HG03103 (cell line): ENCODE measurements at regions not wholly inside any gene's neighbourhood (a gene's known extent, or its start where the extent isn't known, plus 50 kb on each side); places are given as distances from the start of the nearest gene placed in this dataset.
"Not testable (repeated sequence)": the region's sequence is repeated elsewhere in the genome, so short reads cannot be mapped to it uniquely, and the experiment has no call there.

ENCODE experiments used
- ATAC-seq: cut with Tn5 transposase; IDR thresholded peaks from one replicate; pipeline ENCODE4 v1.9.1; 2021; ENCODE audit warnings: low read depth; ENCODE audit not compliant: unreplicated experiment

- ATAC-seq = no peak
Measured at GRCh38 chr17:70892527-70892926, 723.2 kb downstream of the KCNJ2 start.

- ATAC-seq = no peak
Measured at GRCh38 chr17:70896843-70897242, 727.5 kb downstream of the KCNJ2 start.

GRCh38 chr17:70897446-70897845 lies 728.1 kb downstream of the KCNJ2 start:
- no peak for ATAC-seq

- ATAC-seq = no peak
Measured at GRCh38 chr17:70901870-70902269, 732.5 kb downstream of the KCNJ2 start.

- no peak for ATAC-seq
Measured at GRCh38 chr17:70905796-70906195, 736.5 kb downstream of the KCNJ2 start.

GRCh38 chr17:70906808-70907207 lies 737.5 kb downstream of the KCNJ2 start:
- no peak for ATAC-seq

- ATAC-seq = no peak
Measured at GRCh38 chr17:70912716-70913485, 743.6 kb downstream of the KCNJ2 start.

- no peak for ATAC-seq
Measured at GRCh38 chr17:70916469-70916868, 747.1 kb downstream of the KCNJ2 start.

GRCh38 chr17:70919241-70919640 lies 749.9 kb downstream of the KCNJ2 start:
- ATAC-seq = no peak

- ATAC-seq = no peak
Measured at GRCh38 chr17:70920416-70920815, 751.1 kb downstream of the KCNJ2 start.

- no peak for ATAC-seq
Measured at GRCh38 chr17:70922268-70922667, 752.9 kb downstream of the KCNJ2 start.

GRCh38 chr17:70924776-70925175 lies 755.4 kb downstream of the KCNJ2 start:
- no peak for ATAC-seq

GRCh38 chr17:70929226-70929625 lies 759.9 kb downstream of the KCNJ2 start:
- ATAC-seq = no peak

GRCh38 chr17:70934231-70934630 lies 764.9 kb downstream of the KCNJ2 start:
- no peak for ATAC-seq

- ATAC-seq = no peak
Measured at GRCh38 chr17:70934835-70935234, 765.5 kb downstream of the KCNJ2 start.

GRCh38 chr17:70936724-70937123 lies 767.4 kb downstream of the KCNJ2 start:
- no peak for ATAC-seq

GRCh38 chr17:70938336-70938735 lies 769.0 kb downstream of the KCNJ2 start:
- ATAC-seq = no peak

- ATAC-seq = no peak
Measured at GRCh38 chr17:70945386-70945785, 776.1 kb downstream of the KCNJ2 start.

- no peak for ATAC-seq
Measured at GRCh38 chr17:70947215-70947614, 777.9 kb downstream of the KCNJ2 start.

GRCh38 chr17:70947636-70948565 lies 778.6 kb downstream of the KCNJ2 start:
- ATAC-seq = no peak

- not testable (repeated sequence) for ATAC-seq
Measured at GRCh38 chr17:70953140-70953539, 783.8 kb downstream of the KCNJ2 start.

GRCh38 chr17:70955441-70955840 lies 786.1 kb downstream of the KCNJ2 start:
- no peak for ATAC-seq
